D341Med (cell line): ENCODE measurements at regions not wholly inside any gene's neighbourhood (a gene's known extent, or its start where the extent isn't known, plus 50 kb on each side); places are given as distances from the start of the nearest gene placed in this dataset.
"Not testable (repeated sequence)": the region's sequence is repeated elsewhere in the genome, so short reads cannot be mapped to it uniquely, and the experiment has no call there.

Experiments used
- DNase-seq: peaks from one replicate; pipeline ENCODE4 v3.0.0; 2012; ENCODE audit warnings: low spot score

GRCh38 chr2:57434441-57434840 is 612.2 kb upstream of the VRK2 start:
- no peak for DNase-seq

DNA sequence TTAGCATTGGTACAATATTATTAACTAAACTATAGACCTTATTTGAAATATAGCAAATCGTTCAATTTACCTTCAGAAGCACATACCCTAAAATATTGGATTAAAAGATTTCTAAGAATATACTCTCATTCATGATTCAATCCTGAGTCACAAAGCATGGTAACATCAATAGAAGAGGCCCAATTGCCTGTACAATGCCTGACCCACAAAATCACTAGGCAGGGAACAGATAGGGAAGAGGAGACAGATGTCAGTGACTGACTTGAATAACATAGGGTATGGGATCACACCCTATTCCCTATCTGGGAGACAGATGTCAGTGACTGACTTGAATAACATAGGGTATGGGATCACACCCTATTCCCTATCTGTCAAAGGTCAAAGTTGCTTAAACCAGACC is 611.6 kb upstream of the VRK2 start:
- no peak for DNase-seq

- DNase-seq: no peak
These were observed 609.5 kb upstream of the VRK2 start for GRCh38 chr2:57437077-57437476.

- no peak for DNase-seq
These were observed 606.2 kb upstream of the VRK2 start for GRCh38 chr2:57440437-57440836.

DNA sequence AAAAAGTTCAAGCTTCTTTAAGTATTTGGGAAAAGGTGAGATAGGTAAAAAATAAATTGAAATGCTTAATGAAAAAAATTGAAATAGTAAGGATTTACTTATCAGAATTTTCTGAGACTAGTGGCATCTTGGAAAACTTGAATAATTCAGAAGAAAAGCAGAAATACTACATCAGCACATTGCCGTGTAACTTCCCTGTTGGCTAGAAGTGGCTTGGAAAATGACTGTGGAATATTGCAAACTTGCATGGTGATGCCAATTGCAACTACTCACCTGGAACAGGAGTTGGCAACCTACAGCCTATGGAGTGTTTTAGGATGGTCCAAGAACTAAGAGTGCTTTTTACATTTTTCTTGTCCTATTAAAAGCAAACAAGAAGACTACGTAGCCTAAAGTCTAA is 603.5 kb upstream of the VRK2 start:
- no peak for DNase-seq

- DNase-seq: no peak
These were observed 602.6 kb upstream of the VRK2 start for GRCh38 chr2:57443973-57444521.

DNA sequence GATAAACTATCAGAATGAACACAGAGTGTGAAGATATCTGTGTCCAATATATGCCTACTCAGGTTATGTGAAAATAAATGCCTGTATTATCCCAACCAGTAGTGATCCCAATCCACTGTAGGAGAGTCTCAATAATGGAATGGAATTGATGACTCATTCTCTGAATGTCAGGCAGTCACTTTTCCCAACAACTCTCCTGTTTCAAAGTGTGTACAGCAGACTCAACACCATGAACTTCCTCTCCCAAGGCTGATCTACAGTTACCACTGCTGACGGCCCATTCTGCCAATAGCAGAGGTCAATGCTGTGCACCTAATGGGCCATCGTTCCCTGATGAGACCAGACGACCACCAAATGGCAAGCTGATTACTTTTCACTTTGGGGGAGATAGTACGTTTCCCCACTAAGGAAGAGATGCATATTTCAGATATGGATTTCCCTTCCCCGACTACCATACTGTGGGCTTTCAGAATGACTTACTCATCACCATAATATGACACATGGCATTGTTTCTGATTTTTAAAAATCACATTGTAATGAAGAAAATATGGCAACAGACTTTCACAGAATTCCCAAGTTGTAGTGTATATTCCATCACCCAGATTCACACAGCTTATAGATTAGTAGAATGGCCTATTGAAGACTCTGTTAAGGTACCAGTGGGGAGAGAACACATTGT is 601.7 kb upstream of the VRK2 start:
- DNase-seq: no peak

GRCh38 chr2:57448816-57449215 is 597.8 kb upstream of the VRK2 start:
- no peak for DNase-seq

GRCh38 chr2:57450170-57450569 is 596.4 kb upstream of the VRK2 start:
- no peak for DNase-seq

DNA sequence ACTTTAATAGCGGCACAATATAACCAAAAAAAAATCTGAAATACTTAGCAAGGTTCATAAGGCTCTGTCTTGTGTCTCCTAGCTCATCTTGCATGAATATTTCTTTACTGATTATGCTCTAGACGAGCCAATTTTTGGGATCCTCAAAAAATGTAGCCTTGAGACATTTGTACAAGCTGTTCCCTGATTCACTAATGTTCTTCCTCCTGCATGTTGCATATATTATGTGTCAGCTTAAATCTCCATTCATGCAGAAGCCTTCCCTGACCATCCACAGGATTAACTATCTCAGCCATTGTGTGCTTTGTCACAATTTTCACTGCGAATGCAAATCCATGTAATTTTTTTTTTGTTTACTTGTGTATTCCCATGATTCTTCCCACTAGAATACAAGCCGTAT is 594.0 kb upstream of the VRK2 start:
- no peak for DNase-seq

GRCh38 chr2:57453945-57454344 is 592.7 kb upstream of the VRK2 start:
- no peak for DNase-seq

- no peak for DNase-seq
These were observed 586.0 kb upstream of the VRK2 start for GRCh38 chr2:57460396-57461276.

- DNase-seq: no peak
These were observed 585.0 kb upstream of the VRK2 start for GRCh38 chr2:57461624-57462023.

DNA sequence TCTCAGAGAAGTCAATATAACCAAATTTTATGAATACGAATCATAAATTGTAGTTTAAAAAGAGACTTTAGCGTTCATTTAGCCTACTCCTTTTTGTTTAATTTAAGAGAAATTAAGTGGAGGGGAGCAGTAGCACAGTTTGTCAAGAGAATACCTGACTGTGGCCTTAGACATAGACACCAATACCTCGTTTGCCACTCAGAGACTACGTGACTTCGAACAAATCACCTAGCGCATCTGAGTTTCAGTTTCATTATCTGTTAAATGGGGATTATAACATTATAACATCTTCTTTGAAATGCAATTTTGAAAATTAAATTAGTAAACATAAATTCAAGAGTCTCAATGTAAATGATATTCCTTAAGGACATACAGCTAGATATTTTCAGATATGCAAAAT is 581.5 kb upstream of the VRK2 start:
- no peak for DNase-seq

DNA sequence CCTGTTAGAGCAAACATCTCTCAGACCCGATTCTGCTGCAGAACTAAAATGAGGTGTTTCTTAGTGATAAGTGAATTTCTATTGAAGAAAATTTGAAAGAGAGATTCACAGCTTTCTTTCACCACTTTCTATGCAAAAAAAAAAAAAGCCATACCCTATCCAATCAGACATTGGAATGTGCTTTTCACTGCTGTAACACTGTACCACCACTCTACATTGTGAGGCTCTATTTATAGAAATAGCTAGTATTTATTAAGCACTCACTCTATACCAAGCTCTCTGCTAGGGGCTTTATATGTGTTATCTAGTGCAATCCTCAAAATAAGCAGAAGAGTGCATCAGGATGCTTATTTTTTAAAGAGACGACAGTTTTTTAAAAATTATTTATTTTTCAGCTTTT is 580.6 kb upstream of the VRK2 start:
- no peak for DNase-seq

DNA sequence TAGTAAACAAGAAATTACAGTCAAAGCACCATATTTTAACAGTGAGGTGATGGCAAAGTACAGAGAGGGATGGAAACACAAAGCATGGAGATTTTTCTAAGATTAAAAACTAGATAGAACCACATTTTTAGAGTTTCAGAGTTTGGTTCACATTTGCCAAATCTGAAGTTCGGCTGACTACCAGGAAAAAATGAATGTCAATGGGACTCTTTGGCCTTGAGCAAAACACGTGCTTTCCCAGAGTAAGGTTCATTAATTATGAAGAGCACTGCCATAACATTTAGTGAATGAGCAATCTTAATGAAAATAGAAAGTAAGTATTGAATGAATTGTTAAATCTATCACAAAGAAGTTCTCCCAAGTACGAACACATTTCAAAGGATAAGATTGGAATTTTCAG is 571.2 kb upstream of the VRK2 start:
- no peak for DNase-seq

GRCh38 chr2:57479981-57480380 is 566.6 kb upstream of the VRK2 start:
- DNase-seq: no peak

GRCh38 chr2:57488061-57488460 is 558.5 kb upstream of the VRK2 start:
- DNase-seq: no peak

GRCh38 chr2:57490741-57491140 is 555.9 kb upstream of the VRK2 start:
- DNase-seq: no peak

DNA sequence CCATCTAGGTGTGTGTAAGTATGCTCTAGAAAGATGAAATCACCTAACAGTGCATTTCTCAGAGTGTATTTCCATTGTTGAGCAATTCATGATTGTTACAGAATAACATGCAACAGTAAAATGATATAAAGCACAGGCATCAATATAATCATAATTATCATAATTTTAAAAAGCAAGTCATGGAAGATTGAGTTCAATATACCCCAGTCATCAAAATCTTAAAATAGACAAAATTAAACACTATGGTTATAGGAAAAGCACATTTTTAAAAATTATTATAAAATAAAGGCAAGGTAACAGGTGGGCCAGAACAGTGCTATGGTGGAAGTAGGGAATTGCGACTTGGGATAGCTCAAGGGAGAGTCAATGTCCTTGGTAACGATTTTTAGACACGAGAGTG is 555.4 kb upstream of the VRK2 start:
- DNase-seq: no peak

GRCh38 chr2:57493966-57494365 is 552.6 kb upstream of the VRK2 start:
- not testable (repeated sequence) for DNase-seq

GRCh38 chr2:57497489-57498096 is 549.0 kb upstream of the VRK2 start:
- DNase-seq: peak; percentile 58

GRCh38 chr2:57504787-57505186 is 541.8 kb upstream of the VRK2 start:
- DNase-seq: no peak
